SK-N-SH (cell line): ENCODE measurements at regions not wholly inside any gene's neighbourhood (a gene's known extent, or its start where the extent isn't known, plus 50 kb on each side); places are given as distances from the start of the nearest gene placed in this dataset.

Source experiments
- CHD2 ChIP-seq: fragments of 150-350 bp; IDR thresholded peaks from 2 replicates; pipeline ENCODE4 v1.6.1; 2018; ENCODE audit warnings: low read length; ENCODE audit not compliant: partially characterized antibody
- CTCF ChIP-seq: fragments of 200-600 bp; sonication (generic); IDR thresholded peaks from 2 replicates; pipeline ENCODE4 v1.6.1; 2017; ENCODE audit warnings: antibody characterized with exemption, mild to moderate bottlenecking, moderate library complexity
- FOXM1 ChIP-seq: IDR thresholded peaks from 2 replicates; pipeline ENCODE4 v1.4.0; 2012; ENCODE audit warnings: low read depth, mild to moderate bottlenecking
- GABPA ChIP-seq: IDR thresholded peaks from 2 replicates; pipeline ENCODE4 v1.4.0; 2012; ENCODE audit warnings: low read depth, mild to moderate bottlenecking
- MAX ChIP-seq: IDR thresholded peaks from 2 replicates; pipeline ENCODE4 v1.4.0; 2012; ENCODE audit warnings: low read depth
- MXI1 ChIP-seq: IDR thresholded peaks from 2 replicates; pipeline ENCODE4 v1.6.1; 2012; ENCODE audit warnings: mild to moderate bottlenecking, low read depth, low read length, improper control_type of control experiment
- NRF1 ChIP-seq: IDR thresholded peaks from 2 replicates; pipeline ENCODE4 v1.6.1; 2012; ENCODE audit warnings: low read depth, mild to moderate bottlenecking, low read length
- PBX3 ChIP-seq: IDR thresholded peaks from 2 replicates; pipeline ENCODE4; 2012
- POLR2AphosphoS5 ChIP-seq: IDR thresholded peaks from 2 replicates; pipeline ENCODE4 v1.6.1; 2012; ENCODE audit warnings: low read depth, low read length
- RAD21 ChIP-seq: IDR thresholded peaks from 2 replicates; pipeline ENCODE4 v1.6.1; 2012; ENCODE audit warnings: mild to moderate bottlenecking, low read length
- YY1 ChIP-seq: IDR thresholded peaks from 2 replicates; pipeline ENCODE4 v1.4.0; 2012; ENCODE audit warnings: low read depth, mild to moderate bottlenecking

- TF ChIP-seq POLR2AphosphoS5 (no peak), CHD2 (no peak), FOXM1 (no peak), GABPA (no peak), MXI1 (no peak), CTCF (no peak), MAX (no peak), RAD21 (no peak), YY1 (no peak), NRF1 (no peak), PBX3 (no peak)
Observed at GRCh38 chr3:59271971-59272370, 222.1 kb upstream of the CFAP20DC start.
